NCI-H1930 (cell line): ENCODE measurements at regions not wholly inside any gene's neighbourhood (a gene's known extent, or its start where the extent isn't known, plus 50 kb on each side); places are given as distances from the start of the nearest gene placed in this dataset.

Experiments used
- DNase-seq, 2 experiments: peaks; one replicate each; lab custom pipeline; 2025; lab: John Stamatoyannopoulos, UW

DNA sequence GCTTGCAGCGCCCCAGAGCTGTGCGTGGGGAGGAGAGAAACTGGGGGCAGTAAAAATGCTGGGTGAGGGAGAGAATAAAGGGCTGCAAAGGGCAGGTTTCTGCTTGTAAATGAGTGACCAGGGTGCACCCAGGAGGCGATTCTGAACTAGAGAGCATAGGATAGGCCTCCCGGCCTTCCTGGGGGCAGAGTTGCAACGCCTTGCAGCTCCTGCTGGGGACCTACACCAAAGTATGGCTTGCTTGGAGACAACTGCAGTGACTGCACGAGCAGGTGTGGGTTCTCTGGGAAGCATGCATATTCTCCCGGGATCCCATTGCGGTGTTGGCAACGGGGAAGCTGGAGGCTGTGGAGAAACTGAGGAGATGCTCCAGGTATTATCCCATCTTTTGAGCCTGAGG lies 111.6 kb upstream of the SPACA1 start:
- no peak for DNase-seq

DNA sequence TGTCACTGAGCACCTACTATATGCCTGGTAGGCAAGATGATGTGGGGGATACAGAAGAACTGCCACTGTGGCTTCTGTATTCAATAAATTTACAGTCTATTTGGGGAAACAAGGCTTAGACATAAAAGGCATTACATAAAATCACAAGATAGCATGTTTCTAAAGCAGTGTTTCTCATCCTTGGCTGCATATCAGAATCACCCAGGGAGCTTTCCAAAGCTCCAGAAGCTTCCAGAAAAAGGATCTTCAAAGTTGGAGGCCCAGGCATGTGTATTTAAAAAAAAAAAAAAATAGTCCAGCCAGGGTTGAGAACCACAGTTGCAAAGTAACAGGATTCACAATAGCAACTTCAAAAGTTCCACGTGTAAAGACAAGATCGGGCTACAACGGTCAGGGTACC lies 112.4 kb upstream of the SPACA1 start:
- DNase-seq: no peak

DNA sequence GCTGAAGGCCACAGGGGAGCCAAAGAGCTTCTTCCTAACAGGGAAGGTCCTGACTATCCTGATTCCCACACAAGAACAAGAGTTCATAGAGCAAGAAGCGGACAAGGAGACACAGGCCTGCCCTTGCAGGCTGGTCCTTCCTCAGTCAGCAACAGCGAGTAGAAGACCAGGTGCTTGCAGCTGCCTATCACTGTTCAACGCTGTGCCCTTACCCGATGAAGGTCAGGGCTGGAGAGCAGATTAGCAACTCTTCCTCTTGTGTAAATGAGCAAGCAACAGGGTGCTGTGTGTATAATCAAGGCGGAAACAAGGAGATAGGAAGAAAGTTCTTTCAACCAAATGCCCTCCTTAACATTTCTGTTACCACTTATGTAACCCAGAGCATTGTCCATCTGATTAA lies 115.3 kb upstream of the SPACA1 start:
- DNase-seq: no peak

DNA sequence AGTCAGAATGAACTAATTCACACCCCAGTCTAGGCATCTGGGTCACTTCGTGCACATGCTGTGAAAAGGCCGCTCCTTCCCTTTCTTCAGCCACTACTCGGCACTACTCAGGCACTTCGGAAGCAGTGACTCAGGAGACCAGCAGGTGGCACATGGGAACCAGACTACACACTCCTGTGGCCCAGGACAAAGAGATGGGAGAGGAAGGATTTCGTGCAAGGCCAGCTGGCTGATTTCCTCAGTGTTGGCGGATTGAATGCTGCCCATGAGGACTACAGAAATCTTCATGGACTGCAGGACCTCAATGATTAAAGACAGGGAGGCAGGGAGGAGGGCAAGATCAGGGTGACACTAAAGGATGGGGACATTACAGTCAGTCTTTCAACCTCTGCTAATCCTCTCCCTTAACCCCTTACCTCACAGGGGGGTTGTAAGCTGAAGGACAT lies 117.8 kb upstream of the SPACA1 start:
- DNase-seq: peak; percentile 42 to 53

DNA sequence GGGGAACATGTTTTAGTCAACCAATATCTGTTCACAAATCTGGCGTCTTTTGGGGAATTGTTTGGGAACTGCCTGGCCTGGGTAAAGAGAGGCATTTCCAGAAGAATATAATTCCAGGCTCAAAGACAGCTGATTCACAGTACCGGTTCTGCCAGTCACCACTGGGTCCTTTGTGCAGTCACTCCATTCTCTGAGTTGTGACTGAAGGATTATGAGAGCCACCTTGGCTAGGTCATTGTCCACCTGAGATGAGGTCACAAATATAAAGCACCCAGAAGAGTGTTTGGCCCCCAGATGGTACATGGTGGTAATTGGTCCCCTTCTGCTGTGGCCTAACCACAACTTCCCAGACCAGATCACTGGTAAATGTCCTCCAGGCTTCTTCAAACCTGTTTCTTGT lies 121.0 kb upstream of the SPACA1 start:
- no peak for DNase-seq

DNA sequence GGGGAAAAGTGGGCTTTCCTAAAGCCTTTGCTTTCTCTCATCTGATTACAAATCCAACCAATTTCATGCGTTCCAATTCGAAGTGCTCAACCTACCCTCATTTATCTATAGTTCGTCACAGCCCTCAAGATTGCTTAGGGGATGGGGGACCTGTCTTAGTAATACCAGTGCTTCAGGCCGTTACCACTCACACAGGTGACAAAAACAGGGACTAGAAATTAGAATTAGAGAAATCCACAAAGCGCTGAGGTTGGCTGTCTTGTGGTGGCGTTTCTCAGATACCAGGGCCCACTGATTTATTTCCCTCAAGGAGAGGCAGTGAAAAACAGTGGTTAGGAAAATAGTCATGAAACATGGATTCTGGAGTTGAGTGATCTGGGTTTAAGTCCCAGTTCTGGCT lies 121.6 kb upstream of the SPACA1 start:
- no peak for DNase-seq

DNA sequence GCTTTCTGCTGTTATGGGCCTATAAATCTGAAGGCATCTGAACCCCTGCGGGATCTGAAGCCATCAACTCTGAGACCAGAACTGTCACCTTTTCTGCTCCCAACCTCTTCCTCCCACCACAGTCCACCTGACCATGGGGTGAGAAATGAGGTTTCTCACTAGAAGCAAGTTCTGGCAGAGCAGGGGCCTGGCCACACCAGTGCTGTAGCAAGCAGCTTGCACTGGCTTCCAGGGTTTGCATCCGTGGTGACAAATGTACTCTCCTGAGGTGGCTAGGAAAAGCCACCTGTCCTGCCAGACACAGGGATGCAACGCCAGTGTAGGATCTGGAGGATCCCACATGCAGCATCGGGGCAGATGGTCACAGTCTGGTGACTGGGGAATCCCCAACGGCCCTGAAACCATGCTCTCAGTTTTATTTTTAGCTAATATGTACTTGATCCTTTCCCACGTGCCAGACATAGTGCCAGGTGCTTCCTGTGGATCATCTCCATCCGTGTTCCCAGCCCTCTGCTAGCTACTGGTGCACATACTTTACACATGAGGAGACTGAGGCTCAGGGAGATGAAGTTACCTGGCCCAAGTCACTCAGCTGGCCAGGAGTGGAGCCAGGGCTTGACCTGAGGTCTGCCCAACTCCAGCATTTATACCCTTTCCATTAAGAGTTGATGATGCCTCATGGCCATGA lies 122.1 kb upstream of the SPACA1 start:
- no peak for DNase-seq

DNA sequence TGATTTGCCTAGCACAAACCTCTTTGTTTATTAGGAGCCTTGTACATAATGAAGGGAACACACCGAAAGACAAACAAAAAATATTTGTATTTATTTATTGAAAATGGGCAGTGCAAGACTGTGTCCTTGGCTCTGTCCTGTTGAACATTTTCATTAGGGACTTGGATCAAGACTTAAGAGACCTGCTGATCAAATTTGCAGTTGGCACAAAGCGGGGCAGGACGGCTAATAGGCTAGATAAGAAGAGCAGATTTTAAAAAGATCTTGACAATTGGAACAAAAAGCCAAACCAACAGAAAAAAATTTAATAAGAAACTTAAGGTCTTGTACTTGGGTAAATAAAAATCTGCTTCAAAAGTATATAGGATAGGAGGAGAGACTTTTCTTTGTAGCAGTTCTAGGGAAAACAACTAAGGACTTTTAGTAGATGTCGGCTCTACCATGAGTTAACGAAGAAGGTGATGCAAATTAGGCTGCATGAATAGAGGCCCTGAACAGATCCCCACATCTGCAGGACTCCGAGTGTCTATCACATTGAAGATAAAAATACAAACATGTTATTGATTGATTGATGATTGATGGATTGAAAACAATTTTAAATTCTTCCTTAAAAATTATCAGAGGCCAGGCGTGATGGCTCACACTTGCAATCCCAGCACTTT lies 124.1 kb upstream of the SPACA1 start:
- DNase-seq: no peak

DNA sequence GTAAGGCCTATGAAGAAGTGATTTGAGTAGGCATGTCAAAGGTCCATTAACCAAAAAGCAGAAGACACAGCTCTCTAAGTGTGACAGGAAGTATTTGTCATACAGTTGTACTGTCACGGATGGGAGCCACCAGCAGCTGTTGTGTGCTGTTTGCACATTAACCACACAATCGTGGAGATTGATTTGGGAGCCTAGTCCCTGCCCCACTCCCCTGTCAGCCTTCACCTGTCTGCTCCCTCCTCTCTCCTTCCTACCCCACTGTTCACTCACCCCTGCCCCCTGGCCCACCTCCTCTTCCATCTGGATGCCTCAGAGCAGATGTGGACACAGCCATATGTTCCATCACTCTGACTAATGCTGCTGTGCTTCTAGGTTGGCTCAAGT lies 124.7 kb upstream of the SPACA1 start:
- no peak for DNase-seq

DNA sequence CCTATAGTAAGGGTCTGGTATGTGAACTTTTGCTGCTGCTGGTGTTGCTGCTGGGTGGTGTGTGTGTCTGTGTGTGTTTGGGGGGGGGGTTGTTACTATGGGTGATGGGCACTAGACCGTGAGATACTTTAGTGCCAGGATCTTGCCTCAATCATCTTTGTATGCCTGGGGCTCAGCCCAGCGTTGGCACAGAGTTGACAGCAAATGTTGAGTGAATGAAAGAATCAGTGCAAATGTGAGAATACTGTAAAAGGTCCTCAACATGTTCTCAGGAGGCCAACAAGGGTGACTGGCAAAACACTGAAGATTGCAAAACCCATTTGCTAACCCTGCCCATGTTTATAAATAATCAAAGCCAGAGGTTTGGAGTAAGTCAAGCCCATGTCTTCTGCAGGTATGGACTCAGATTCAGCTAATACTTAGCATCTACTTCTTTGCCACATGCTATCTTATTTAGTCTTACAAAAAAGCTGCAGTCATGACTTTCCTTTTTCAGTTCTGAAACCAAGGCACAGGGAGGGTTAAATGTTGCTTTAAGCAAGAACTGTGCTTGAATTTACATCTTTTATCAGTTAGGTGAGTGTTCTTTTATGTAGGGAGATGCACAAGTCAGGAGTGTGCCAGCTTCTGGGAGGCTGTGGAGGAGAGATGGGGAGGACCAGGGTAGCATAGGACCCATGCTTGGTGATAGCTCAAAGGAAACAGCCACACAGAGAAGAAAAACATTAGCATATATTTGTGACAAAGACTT lies 125.3 kb upstream of the SPACA1 start:
- no peak for DNase-seq

DNA sequence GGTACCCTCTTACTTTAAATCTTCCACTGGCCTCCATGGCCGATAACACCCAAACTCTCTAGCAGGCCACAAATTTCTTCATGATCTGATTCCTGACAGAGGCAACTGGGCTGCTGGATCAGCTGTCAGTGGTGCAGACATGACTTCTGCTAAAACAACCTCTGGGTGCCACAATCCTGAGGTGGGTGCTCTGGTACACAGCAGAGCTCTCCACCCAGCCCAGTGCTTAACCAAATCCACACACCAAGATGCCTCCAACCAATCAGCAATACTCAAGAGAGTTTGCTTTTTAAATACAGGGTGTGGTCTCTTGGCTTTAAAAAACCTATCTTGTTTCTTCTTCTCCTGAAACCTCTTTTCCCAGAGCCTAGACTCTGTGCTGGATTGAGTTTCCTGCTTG lies 126.6 kb upstream of the SPACA1 start:
- DNase-seq: no peak

DNA sequence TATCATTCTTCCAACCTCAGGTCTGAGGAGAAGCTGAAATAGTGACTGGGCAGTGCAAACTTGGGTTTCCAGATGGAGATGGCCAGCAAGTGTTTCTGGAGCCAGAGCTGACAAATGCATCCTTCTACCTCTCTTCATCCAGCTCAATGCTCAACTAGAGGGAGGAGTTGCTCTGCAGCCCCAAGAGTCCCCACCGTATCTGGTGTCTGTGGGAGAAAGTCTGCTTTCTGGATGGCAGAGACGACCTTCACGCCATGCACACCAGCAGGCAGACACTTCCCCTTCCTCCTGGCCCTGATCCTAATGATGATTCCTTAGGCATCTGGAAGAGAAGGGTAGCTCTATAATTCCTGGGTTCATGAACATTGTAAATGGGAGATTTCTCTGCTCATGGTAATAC lies 127.4 kb upstream of the SPACA1 start:
- DNase-seq: no peak

DNA sequence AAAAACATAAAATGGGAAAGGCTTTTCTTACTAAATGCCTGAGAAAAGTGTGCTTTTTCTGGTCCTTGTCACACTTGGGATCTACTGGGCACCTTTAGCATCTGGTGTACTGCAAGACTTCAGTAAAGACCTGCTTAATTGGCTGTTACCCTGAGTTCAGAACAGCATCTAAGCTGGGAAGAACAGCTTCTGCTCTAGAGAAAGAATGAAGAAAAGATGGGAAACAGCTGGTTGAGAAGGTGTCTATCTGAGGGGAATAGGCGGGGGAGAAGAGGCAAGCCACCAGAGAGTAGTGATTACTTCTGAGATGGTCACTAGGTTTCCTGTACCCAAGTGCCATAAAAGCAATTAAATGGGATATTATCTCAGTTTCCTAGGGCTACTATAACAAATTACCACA lies 128.2 kb upstream of the SPACA1 start:
- no peak for DNase-seq

DNA sequence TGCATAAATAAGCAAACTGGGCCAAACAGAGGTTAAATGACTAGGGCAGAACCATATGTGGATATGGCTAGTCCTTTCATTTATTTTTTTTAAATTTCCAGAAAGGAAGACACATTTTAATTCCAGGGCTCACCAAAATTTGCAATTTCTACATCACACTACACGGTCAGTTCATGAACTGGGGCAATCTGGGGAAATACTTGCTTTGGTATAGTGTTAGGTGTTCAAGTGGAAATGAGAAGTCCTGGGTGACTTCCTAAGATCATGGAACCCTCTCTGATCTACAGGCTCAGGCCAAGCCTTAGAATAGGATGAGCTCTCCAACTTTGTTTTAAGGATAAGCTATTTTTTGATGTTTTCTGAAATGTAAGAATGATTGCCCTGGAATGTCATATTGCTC lies 128.6 kb upstream of the SPACA1 start:
- DNase-seq: no peak

DNA sequence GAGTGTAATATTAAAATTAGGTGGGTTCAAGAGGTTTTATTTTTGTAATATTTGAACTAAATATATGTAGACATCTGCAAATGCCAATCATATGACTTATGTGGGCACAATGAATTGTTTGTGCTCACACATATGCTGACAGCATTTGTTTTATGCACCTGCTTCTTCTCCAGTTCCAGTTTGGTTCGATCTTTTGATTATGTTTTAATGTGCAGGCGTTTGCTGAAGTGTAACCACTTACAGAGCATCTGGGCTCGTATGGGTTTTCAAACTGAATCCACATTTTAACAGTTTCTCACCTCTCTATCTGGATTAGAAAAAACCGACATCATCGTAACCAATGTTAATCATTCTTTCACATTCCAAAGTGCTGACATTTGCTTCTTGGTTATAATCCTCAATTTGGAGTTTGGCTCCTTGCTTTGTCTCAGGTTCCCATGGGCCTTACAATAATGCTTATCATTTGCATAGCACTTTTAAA lies 129.1 kb upstream of the SPACA1 start:
- no peak for DNase-seq

DNA sequence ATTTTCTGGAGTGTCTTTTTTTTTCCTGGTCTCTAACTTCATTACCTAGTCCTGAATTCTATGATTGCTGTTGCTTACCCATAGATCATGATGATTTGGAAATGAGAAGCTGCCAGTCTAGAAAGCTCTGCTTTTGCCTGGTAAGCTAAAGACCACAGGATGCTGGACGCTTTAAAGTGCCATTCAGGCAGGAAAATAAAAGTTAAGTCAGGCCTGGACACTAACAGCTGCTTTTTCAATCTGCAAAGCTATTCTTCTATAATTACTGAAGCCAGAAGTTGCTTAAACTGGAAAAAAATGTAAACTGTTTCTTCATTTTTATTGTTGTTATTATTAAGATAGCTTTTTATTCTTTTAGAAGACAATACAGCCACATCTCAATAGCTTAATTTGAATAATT lies 129.8 kb upstream of the SPACA1 start:
- DNase-seq: no peak

DNA sequence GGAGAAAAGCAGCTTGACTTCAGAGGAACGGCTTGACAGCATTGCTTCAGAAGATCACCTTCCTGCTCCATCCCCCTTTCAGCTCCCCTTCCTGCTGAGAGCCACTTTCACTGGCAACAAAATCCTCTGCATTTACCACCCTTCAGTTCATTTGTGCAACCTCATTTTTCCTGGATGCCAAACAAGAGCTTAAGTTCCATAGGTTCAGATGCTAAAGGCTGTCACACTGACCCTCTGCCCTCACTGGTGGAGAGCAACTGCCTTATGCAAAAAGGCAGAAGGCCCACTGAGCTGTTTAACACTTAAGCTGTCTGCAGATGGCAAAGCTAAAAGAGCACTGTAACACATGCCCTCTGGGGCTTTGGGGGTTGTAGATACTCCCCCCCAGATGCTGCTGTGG lies 131.2 kb upstream of the SPACA1 start:
- DNase-seq: no peak

DNA sequence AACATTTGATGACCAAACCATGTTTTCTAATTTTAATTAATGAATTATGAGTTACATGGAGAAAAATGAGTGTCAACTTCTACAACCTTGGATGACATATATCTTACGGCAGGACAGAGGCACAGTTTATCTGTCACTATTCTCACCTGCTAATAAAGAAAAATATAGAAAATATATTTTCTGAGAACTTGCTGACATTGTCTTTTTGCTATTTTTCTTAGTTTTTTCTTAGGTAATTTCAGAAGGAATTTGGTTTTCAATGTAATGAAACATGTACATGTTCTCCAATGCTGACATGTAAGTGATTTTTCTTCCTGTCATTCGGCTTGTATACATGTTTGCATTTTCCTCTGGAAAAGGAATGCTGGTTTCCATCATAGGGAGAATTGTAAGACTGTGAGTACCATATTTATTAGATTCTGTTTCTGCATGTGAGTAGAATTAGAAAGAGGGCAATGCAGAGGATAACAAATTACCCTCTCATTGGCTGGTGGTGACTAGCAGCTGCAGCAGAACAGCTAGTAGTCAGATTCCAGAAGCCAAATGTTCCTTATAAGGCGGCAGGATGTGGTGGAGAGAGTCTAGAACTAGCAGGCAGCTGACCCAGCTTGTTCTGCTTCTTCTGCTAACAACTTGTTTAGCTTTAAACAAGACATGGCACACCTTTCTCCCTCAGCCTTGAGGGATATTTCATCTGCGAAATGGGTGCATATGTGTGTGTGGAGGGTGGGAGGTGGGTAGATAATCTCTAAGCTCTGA lies 132.8 kb upstream of the SPACA1 start:
- DNase-seq: no peak

DNA sequence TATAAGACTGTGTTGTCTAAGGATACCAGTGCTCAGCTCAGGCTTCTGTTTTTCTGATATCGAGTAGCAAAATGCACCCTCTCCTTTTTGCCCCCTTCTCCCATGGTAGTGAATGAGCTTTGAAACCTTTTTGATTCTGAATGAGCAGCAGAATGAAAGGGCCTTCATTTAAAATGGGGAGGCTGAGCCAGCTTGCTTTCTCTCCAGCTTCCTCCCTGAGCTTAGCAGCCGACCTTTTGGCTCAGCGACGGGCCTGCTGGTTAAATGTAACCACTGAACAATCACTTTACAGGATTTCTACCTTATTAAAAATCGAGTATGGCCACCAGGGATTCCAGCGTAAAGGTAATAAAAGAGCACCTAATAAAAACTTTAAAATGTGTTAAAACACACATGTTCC lies 133.7 kb upstream of the SPACA1 start:
- no peak for DNase-seq

DNA sequence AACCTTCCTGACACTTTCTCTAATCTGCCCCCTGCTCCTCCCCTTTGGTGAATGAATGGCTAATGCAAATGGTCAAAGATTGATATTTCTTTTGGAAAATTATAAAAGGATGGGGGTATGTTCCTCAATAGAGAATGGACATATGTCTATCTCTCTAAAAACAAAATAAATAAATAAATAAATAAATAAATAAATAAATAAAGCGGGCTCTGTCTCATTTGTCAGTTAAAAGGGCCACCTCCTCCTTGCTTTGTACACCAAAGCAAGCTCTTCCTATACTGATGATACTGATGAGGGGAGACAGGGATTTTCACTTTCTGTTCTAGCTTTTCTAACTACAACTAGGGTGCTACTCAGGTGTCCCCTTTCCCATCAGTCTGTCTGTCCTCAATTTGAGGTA lies 135.5 kb upstream of the SPACA1 start:
- no peak for DNase-seq

DNA sequence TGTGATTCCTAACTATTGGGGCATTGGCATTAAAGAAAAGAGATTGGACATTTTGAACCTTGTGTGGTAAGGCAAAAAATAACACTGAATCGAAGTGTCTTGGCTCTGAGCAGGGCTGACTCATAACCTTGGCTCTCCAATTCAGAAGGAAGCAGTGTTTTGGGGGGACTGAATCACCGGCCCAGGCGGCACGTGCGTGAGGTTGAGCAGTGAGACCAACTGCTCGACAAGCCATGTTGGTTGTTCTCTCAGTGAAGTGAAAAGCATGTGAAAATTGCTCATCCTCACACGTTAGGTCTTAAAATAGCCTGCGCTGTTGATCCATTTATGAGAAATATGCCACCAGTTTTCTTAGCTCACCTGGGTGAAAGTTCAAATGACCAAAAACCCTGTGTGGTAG lies 137.8 kb upstream of the SPACA1 start:
- DNase-seq: no peak

DNA sequence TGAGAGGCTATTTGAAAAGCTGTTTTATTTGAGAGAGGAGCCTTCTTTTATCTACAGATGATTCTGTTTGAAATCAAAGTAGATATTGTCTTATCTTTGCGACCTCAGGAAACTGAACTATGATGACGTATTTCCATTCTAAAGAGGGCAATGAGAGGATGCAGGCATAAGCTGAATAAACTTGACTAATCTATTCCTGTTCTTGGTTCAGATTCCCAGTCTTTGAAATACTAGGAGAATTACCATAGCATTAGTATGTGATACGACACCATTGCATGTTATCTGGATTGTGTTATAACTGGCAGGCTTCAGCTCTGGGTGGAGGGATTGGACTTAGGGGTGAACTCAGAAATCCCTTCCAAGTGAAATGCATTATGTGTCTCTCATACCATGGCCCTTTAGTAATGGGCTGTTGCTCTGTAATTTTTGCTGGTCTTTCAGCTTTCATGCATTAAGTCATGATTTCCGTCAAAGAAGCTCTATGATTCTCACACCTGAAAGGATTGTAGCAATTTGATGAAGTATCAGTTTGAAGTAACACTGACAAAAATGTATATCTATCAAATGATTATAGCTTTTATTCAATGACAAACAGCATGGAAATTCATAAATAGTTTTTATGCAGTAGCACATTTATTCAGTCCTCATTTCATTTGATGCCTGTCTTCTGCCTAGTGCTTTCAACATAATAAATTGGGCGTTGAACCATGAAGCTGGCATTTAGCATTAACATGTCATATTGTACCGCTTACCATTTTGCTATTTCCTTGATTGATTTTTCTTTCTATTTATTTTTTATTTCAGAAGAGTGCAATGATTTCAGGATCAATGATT lies 138.4 kb upstream of the SPACA1 start:
- no peak for DNase-seq
